ENCODE measurements at regions not wholly inside any gene's neighbourhood (a gene's known extent, or its start where the extent isn't known, plus 50 kb on each side); places are given as distances from the start of the nearest gene placed in this dataset.

- H3K27ac ChIP-seq (ENCODE audit: low read depth, low read length), result no peak overlapping the region
These were observed 181.5 kb upstream of the PDE1C start for GRCh38 chr7:32251659-32252058.

GRCh38 chr7:32250471-32251260 lies 180.5 kb upstream of the PDE1C start:
- no peak overlapping the region for H3K9ac ChIP-seq (ENCODE audit: low read depth, low read length)
- H3K27me3 ChIP-seq (ENCODE audit: control insufficient read depth, insufficient read depth, low read length), result no peaks in the 10 kb centered on the region
- H3K27ac ChIP-seq (ENCODE audit: low read depth, low read length), result no peak overlapping the region
- no peaks in the 10 kb centered on the region for H3K4me1 ChIP-seq (ENCODE audit: control insufficient read depth, insufficient read depth, low read length)
- H3K4me3 ChIP-seq (ENCODE audit: low read depth, low read length), result no peak overlapping the region
- H3K9me3 ChIP-seq (ENCODE audit: control insufficient read depth, insufficient read depth, low read length), result no peaks in the 10 kb centered on the region
- no peaks in the 10 kb centered on the region for H3K36me3 ChIP-seq (ENCODE audit: control insufficient read depth, insufficient read depth, low read length)

More at GRCh38 chr7:32251659-32252058, 181.5 kb upstream of the PDE1C start:
- Histone ChIP-seq H3K4me1 (ENCODE audit: control insufficient read depth, insufficient read depth, low read length) (no peaks in the 10 kb centered on the region), H3K4me3 (ENCODE audit: low read depth, low read length) (no peak overlapping the region), H3K27me3 (ENCODE audit: control insufficient read depth, insufficient read depth, low read length) (no peaks in the 10 kb centered on the region), H3K36me3 (ENCODE audit: control insufficient read depth, insufficient read depth, low read length) (no peaks in the 10 kb centered on the region), H3K9ac (ENCODE audit: low read depth, low read length) (no peak overlapping the region), H3K9me3 (ENCODE audit: control insufficient read depth, insufficient read depth, low read length) (no peaks in the 10 kb centered on the region)

- no peaks in the 10 kb centered on the region for H3K9me3 ChIP-seq (ENCODE audit: control insufficient read depth, insufficient read depth, low read length)
- no peaks in the 10 kb centered on the region for H3K4me1 ChIP-seq (ENCODE audit: control insufficient read depth, insufficient read depth, low read length)
- H3K27me3 ChIP-seq (ENCODE audit: control insufficient read depth, insufficient read depth, low read length), result no peaks in the 10 kb centered on the region
- no peak overlapping the region for H3K4me3 ChIP-seq (ENCODE audit: low read depth, low read length)
- H3K9ac ChIP-seq (ENCODE audit: low read depth, low read length), result no peak overlapping the region
- no peaks in the 10 kb centered on the region for H3K36me3 ChIP-seq (ENCODE audit: control insufficient read depth, insufficient read depth, low read length)
- H3K27ac ChIP-seq (ENCODE audit: low read depth, low read length), result no peak overlapping the region
These were observed 179.8 kb upstream of the PDE1C start for GRCh38 chr7:32250003-32250402.

GRCh38 chr7:32248522-32248921 lies 178.3 kb upstream of the PDE1C start:
- H3K4me3 ChIP-seq (ENCODE audit: low read depth, low read length), result no peak overlapping the region
- no peaks in the 10 kb centered on the region for H3K36me3 ChIP-seq (ENCODE audit: control insufficient read depth, insufficient read depth, low read length)
- no peak overlapping the region for H3K27ac ChIP-seq (ENCODE audit: low read depth, low read length)
- H3K27me3 ChIP-seq (ENCODE audit: control insufficient read depth, insufficient read depth, low read length), result no peaks in the 10 kb centered on the region
- no peaks in the 10 kb centered on the region for H3K4me1 ChIP-seq (ENCODE audit: control insufficient read depth, insufficient read depth, low read length)
- H3K9me3 ChIP-seq (ENCODE audit: control insufficient read depth, insufficient read depth, low read length), result no peaks in the 10 kb centered on the region
- H3K9ac ChIP-seq (ENCODE audit: low read depth, low read length), result no peak overlapping the region

GRCh38 chr7:32244806-32245345 lies 174.7 kb upstream of the PDE1C start:
- H3K27ac ChIP-seq (ENCODE audit: low read depth, low read length), result no peak overlapping the region
- H3K4me3 ChIP-seq (ENCODE audit: low read depth, low read length), result no peak overlapping the region
- H3K36me3 ChIP-seq (ENCODE audit: control insufficient read depth, insufficient read depth, low read length), result no peaks in the 10 kb centered on the region
- no peaks in the 10 kb centered on the region for H3K4me1 ChIP-seq (ENCODE audit: control insufficient read depth, insufficient read depth, low read length)
- no peak overlapping the region for H3K9ac ChIP-seq (ENCODE audit: low read depth, low read length)
- H3K27me3 ChIP-seq (ENCODE audit: control insufficient read depth, insufficient read depth, low read length), result no peaks in the 10 kb centered on the region
- H3K9me3 ChIP-seq (ENCODE audit: control insufficient read depth, insufficient read depth, low read length), result no peaks in the 10 kb centered on the region

GRCh38 chr7:32243687-32244290 lies 173.6 kb upstream of the PDE1C start:
- Histone ChIP-seq H3K27ac (ENCODE audit: low read depth, low read length) (no peak overlapping the region), H3K9ac (ENCODE audit: low read depth, low read length) (no peak overlapping the region), H3K9me3 (ENCODE audit: control insufficient read depth, insufficient read depth, low read length) (no peaks in the 10 kb centered on the region), H3K36me3 (ENCODE audit: control insufficient read depth, insufficient read depth, low read length) (no peaks in the 10 kb centered on the region), H3K27me3 (ENCODE audit: control insufficient read depth, insufficient read depth, low read length) (no peaks in the 10 kb centered on the region), H3K4me3 (ENCODE audit: low read depth, low read length) (no peak overlapping the region), H3K4me1 (ENCODE audit: control insufficient read depth, insufficient read depth, low read length) (no peaks in the 10 kb centered on the region)

GRCh38 chr7:32242436-32242835 lies 172.2 kb upstream of the PDE1C start:
- H3K36me3 ChIP-seq (ENCODE audit: control insufficient read depth, insufficient read depth, low read length), result no peaks in the 10 kb centered on the region
- H3K27ac ChIP-seq (ENCODE audit: low read depth, low read length), result no peak overlapping the region
- H3K9me3 ChIP-seq (ENCODE audit: control insufficient read depth, insufficient read depth, low read length), result no peaks in the 10 kb centered on the region
- H3K4me3 ChIP-seq (ENCODE audit: low read depth, low read length), result no peak overlapping the region
- no peaks in the 10 kb centered on the region for H3K4me1 ChIP-seq (ENCODE audit: control insufficient read depth, insufficient read depth, low read length)
- no peaks in the 10 kb centered on the region for H3K27me3 ChIP-seq (ENCODE audit: control insufficient read depth, insufficient read depth, low read length)
- H3K9ac ChIP-seq (ENCODE audit: low read depth, low read length), result no peak overlapping the region

GRCh38 chr7:32241636-32242035 lies 171.4 kb upstream of the PDE1C start:
- Histone ChIP-seq H3K9me3 (ENCODE audit: control insufficient read depth, insufficient read depth, low read length) (no peaks in the 10 kb centered on the region), H3K27me3 (ENCODE audit: control insufficient read depth, insufficient read depth, low read length) (no peaks in the 10 kb centered on the region), H3K4me3 (ENCODE audit: low read depth, low read length) (no peak overlapping the region), H3K4me1 (ENCODE audit: control insufficient read depth, insufficient read depth, low read length) (no peaks in the 10 kb centered on the region), H3K9ac (ENCODE audit: low read depth, low read length) (no peak overlapping the region), H3K36me3 (ENCODE audit: control insufficient read depth, insufficient read depth, low read length) (no peaks in the 10 kb centered on the region), H3K27ac (ENCODE audit: low read depth, low read length) (no peak overlapping the region)

GRCh38 chr7:32239764-32240163 lies 169.6 kb upstream of the PDE1C start:
- no peaks in the 10 kb centered on the region for H3K4me1 ChIP-seq (ENCODE audit: control insufficient read depth, insufficient read depth, low read length)
- no peak overlapping the region for H3K9ac ChIP-seq (ENCODE audit: low read depth, low read length)
- H3K9me3 ChIP-seq (ENCODE audit: control insufficient read depth, insufficient read depth, low read length), result peaks cover 4% of the 10 kb centered on the region; the same call in 1 of the 2 replicates
- no peaks in the 10 kb centered on the region for H3K36me3 ChIP-seq (ENCODE audit: control insufficient read depth, insufficient read depth, low read length)
- H3K4me3 ChIP-seq (ENCODE audit: low read depth, low read length), result no peak overlapping the region
- no peak overlapping the region for H3K27ac ChIP-seq (ENCODE audit: low read depth, low read length)
- no peaks in the 10 kb centered on the region for H3K27me3 ChIP-seq (ENCODE audit: control insufficient read depth, insufficient read depth, low read length)

- H3K9me3 ChIP-seq (ENCODE audit: control insufficient read depth, insufficient read depth, low read length), result no peaks in the 10 kb centered on the region
- H3K4me3 ChIP-seq (ENCODE audit: low read depth, low read length), result no peak overlapping the region
- no peak overlapping the region for H3K27ac ChIP-seq (ENCODE audit: low read depth, low read length)
- H3K9ac ChIP-seq (ENCODE audit: low read depth, low read length), result no peak overlapping the region
- peaks cover 3% of the 10 kb centered on the region; the same call in 1 of the 2 replicates for H3K4me1 ChIP-seq (ENCODE audit: control insufficient read depth, insufficient read depth, low read length)
- no peaks in the 10 kb centered on the region for H3K27me3 ChIP-seq (ENCODE audit: control insufficient read depth, insufficient read depth, low read length)
- no peaks in the 10 kb centered on the region for H3K36me3 ChIP-seq (ENCODE audit: control insufficient read depth, insufficient read depth, low read length)
These were observed 158.4 kb upstream of the PDE1C start for GRCh38 chr7:32228601-32229000.

- Histone ChIP-seq H3K27ac (ENCODE audit: low read depth, low read length) (no peak overlapping the region), H3K4me1 (ENCODE audit: control insufficient read depth, insufficient read depth, low read length) (peaks cover 3% of the 10 kb centered on the region; the same call in 1 of the 2 replicates), H3K9me3 (ENCODE audit: control insufficient read depth, insufficient read depth, low read length) (no peaks in the 10 kb centered on the region), H3K4me3 (ENCODE audit: low read depth, low read length) (no peak overlapping the region), H3K9ac (ENCODE audit: low read depth, low read length) (no peak overlapping the region), H3K27me3 (ENCODE audit: control insufficient read depth, insufficient read depth, low read length) (no peaks in the 10 kb centered on the region), H3K36me3 (ENCODE audit: control insufficient read depth, insufficient read depth, low read length) (no peaks in the 10 kb centered on the region)
These were observed 157.5 kb upstream of the PDE1C start for GRCh38 chr7:32227746-32228145.

Data from HUES48 (cell line).